ENCODE measurements at regions not wholly inside any gene's neighbourhood (a gene's known extent, or its start where the extent isn't known, plus 50 kb on each side); places are given as distances from the start of the nearest gene placed in this dataset.
"Not testable (repeated sequence)": the region's sequence is repeated elsewhere in the genome, so short reads cannot be mapped to it uniquely, and the experiment has no call there.

DNA sequence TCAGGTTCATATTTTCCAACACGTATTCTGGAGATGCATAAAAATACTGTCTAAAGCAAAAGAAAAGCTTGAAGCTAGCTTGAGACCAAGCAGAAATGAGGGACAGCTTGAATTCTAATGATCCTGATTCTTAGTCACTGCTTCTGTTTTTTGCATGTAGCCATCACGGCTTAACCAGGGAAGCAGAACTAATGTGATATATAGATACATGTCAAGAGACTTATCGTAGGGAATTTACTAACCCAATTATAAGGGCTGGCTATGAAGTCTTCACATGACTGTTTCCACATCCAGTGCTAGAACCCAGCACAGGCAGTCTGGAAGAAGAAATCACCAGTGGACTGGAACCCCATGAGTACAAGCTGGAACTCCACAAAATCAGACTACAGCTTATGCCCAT is 85.2 kb upstream of the SLIT2 start:
- H3K4me3 Mint-ChIP-seq, result no peak overlapping the region
- H3K36me3 Mint-ChIP-seq (ENCODE audit: insufficient read depth in 2 of 2), result no peaks in the 10 kb centered on the region
- H3K9me3 Mint-ChIP-seq, result peaks cover 0 to 2% of the 10 kb centered on the region in 2 donors
- DNase-seq (no peak), ATAC-seq (replicated peaks in 1 of 2) (no peak)
- H3K4me1 Mint-ChIP-seq (ENCODE audit: low read depth), result no peaks in the 10 kb centered on the region
- H3K27me3 Mint-ChIP-seq (ENCODE audit: low read depth), result no peaks in the 10 kb centered on the region
- H3K27ac Mint-ChIP-seq, result no peak overlapping the region

DNA sequence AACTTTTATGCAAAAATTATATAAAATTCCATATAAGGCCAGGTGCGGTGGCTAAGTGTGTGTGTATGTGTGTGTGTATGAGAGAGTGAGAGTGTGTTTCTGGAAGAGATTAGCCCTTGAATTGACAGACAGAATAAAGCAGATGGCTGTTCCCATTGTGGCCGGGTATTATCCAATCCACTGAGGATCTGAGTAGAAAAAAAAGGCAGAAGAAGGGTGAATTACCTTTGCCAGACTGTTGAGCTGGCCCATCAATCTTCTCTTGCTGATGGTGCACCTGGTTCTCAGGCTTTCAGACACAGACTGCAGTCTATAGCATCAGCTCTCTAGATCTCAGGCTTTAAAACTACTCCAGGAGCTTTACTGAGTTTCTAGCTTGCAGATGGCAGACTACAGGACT is 92.2 kb upstream of the SLIT2 start:
- Mint-ChIP-seq H3K9me3 (peaks cover 6 to 15% of the 10 kb centered on the region in 2 donors), H3K4me1 (ENCODE audit: low read depth) (no peaks in the 10 kb centered on the region), H3K4me3 (no peak overlapping the region), H3K36me3 (ENCODE audit: insufficient read depth in 2 of 2) (no peaks in the 10 kb centered on the region), H3K27me3 (ENCODE audit: low read depth) (no peaks in the 10 kb centered on the region), H3K27ac (no peak overlapping the region)
- DNase-seq (no peak), ATAC-seq (replicated peaks in 1 of 2) (no peak)

DNA sequence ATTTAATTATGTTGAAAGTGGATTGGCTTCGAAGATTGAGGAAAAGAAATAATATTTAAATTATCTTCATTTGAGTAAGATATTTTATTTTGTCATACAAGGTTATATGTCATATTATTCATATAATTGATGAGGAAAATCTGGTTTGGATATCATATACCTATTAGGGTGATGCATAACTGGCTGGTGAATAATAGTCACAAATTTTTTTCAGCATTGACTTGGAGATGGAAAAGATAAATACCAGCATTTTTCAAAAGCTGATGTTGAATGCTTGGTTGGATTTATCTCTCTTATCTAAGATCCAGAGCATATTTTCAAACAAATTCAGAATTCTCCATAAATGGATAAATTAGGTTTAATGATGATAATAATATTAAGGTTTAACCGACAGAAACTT is 93.5 kb upstream of the SLIT2 start:
- H3K27me3 Mint-ChIP-seq (ENCODE audit: low read depth), result no peaks in the 10 kb centered on the region
- H3K27ac Mint-ChIP-seq, result no peak overlapping the region
- no peaks in the 10 kb centered on the region for H3K36me3 Mint-ChIP-seq (ENCODE audit: insufficient read depth in 2 of 2)
- H3K4me1 Mint-ChIP-seq (ENCODE audit: low read depth), result no peaks in the 10 kb centered on the region
- peaks cover 6 to 15% of the 10 kb centered on the region in 2 donors for H3K9me3 Mint-ChIP-seq
- no peak for DNase-seq
- ATAC-seq (replicated peaks in 1 of 2), result no peak
- H3K4me3 Mint-ChIP-seq, result no peak overlapping the region

DNA sequence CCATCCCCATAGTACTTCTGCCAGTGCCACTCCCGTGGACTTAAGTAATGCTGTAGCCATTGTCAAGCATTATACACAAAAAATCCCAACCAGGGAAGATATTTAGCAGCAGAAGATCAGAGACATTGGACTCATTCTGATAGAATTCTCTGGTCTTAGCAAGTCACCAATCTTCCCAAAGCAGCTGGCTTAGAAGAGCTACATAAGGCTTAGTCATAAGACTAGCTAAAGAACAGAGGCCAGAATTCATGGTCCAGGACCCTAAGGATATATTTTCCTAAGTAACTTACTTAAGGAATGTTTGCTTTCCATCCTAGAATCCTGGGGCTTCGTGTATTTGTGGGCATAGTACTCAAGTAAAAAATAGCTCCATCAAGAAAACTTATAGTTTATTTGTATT is 100.3 kb upstream of the SLIT2 start:
- no peak for ATAC-seq (replicated peaks in 1 of 2)
- no peaks in the 10 kb centered on the region for H3K36me3 Mint-ChIP-seq (ENCODE audit: insufficient read depth in 2 of 2)
- no peak for DNase-seq
- peaks cover 1 to 5% of the 10 kb centered on the region in 2 donors for H3K9me3 Mint-ChIP-seq
- H3K4me1 Mint-ChIP-seq (ENCODE audit: low read depth), result no peaks in the 10 kb centered on the region
- no peak overlapping the region for H3K4me3 Mint-ChIP-seq
- no peaks in the 10 kb centered on the region for H3K27me3 Mint-ChIP-seq (ENCODE audit: low read depth)
- H3K27ac Mint-ChIP-seq, result no peak overlapping the region

DNA sequence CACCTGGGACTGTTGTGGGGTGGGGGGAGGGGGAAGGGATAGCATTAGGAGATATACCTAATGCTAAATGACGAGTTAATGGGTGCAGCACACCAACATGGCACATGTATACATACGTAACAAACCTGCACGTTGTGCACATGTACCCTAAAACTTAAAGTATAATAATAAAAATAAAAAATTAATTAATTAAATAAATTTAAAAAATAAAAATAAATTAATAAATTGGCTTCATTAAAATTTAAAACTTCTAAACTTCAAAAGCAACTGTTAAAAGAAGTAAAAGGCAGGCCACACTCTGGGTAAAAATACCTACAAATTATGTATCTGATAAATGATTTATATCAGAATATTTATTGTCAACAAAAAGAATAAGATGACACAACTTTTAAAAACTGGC is 102.6 kb upstream of the SLIT2 start:
- not testable (repeated sequence) for ATAC-seq (replicated peaks in 1 of 2); H3K4me3 Mint-ChIP-seq; DNase-seq

DNA sequence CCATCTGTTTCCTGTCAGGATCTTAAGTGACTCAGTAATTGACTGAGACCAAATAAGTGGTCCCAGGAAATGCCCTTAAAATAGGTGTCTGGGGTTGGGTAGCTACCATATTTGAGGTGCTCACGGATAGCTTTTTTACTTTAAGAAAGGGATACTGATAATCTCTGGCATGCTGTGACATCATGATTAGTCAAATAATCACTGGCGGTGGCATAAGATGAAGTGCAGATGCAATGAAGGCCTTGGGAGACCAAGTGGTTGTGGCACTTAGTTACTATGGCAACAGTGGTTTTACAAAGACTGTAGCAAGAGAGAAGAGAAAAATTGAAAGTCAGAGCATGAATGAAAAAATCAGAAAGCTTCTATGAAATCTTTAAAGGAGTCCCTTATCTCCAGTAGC is 114.5 kb upstream of the SLIT2 start:
- H3K27ac Mint-ChIP-seq, result no peak overlapping the region
- peaks cover 5% of the 10 kb centered on the region in 2 donors for H3K36me3 Mint-ChIP-seq (ENCODE audit: insufficient read depth in 2 of 2)
- H3K4me1 Mint-ChIP-seq (ENCODE audit: low read depth), result no peaks in the 10 kb centered on the region
- DNase-seq, result no peak
- H3K9me3 Mint-ChIP-seq, result peaks cover 7 to 16% of the 10 kb centered on the region in 2 donors
- no peaks in the 10 kb centered on the region for H3K27me3 Mint-ChIP-seq (ENCODE audit: low read depth)
- H3K4me3 Mint-ChIP-seq, result no peak overlapping the region
- ATAC-seq (replicated peaks in 1 of 2), result no peak

More for the DNA sequence above, 102.6 kb upstream of the SLIT2 start:
- H3K27me3 Mint-ChIP-seq (ENCODE audit: low read depth); H3K27ac Mint-ChIP-seq; H3K36me3 Mint-ChIP-seq (ENCODE audit: insufficient read depth in 2 of 2); H3K4me1 Mint-ChIP-seq (ENCODE audit: low read depth): not testable (repeated sequence)
- peaks cover 13 to 14% of the 10 kb centered on the region in 2 donors for H3K9me3 Mint-ChIP-seq

DNA sequence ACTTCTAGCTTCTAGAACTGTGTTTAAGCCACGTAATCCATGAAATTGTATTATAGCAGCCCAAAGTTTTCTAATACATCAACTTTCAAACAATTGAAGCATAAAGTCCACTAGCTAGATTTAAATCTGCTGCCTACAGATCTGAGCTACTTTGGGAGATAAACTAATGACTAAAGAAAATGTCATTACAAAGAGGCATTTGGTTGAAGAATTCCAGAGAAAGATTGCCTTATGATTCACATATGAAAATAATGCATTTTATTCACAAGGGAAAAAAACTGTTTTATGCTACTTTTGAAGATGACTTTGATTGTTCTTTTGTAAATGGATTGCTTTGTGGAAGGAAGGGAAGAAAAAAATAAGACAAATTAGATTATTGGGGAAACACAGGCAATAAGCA is 124.1 kb upstream of the SLIT2 start:
- Mint-ChIP-seq H3K27ac (no peak overlapping the region), H3K9me3 (peaks cover 0 to 4% of the 10 kb centered on the region in 2 donors), H3K4me1 (ENCODE audit: low read depth) (no peaks in the 10 kb centered on the region), H3K36me3 (ENCODE audit: insufficient read depth in 2 of 2) (no peaks in the 10 kb centered on the region), H3K4me3 (no peak overlapping the region), H3K27me3 (ENCODE audit: low read depth) (no peaks in the 10 kb centered on the region)
- DNase-seq (no peak), ATAC-seq (replicated peaks in 1 of 2) (no peak)

DNA sequence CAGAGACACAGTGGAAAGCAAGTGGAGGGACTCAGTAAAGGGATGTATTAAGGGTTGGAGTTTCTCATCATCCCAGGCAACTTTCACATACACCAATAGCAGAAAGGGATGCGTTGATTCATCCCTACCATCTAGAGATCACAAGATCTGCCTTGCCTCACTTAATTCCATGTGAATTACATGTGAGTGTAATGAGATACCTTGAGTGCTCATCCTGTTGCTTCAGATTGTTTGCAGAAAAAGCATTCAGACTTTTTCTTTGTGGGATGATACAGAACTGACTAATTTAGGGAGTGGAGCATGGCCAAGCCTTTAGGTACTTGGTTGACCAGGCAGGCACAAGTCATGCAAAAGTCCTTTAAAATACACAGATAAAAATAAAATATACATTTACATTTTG is 124.8 kb upstream of the SLIT2 start:
- ATAC-seq (replicated peaks in 1 of 2) (no peak), DNase-seq (no peak)
- no peak overlapping the region for H3K27ac Mint-ChIP-seq
- H3K4me1 Mint-ChIP-seq (ENCODE audit: low read depth), result no peaks in the 10 kb centered on the region
- no peaks in the 10 kb centered on the region for H3K36me3 Mint-ChIP-seq (ENCODE audit: insufficient read depth in 2 of 2)
- H3K27me3 Mint-ChIP-seq (ENCODE audit: low read depth), result no peaks in the 10 kb centered on the region
- peaks cover 0 to 4% of the 10 kb centered on the region in 2 donors for H3K9me3 Mint-ChIP-seq
- no peak overlapping the region for H3K4me3 Mint-ChIP-seq

DNA sequence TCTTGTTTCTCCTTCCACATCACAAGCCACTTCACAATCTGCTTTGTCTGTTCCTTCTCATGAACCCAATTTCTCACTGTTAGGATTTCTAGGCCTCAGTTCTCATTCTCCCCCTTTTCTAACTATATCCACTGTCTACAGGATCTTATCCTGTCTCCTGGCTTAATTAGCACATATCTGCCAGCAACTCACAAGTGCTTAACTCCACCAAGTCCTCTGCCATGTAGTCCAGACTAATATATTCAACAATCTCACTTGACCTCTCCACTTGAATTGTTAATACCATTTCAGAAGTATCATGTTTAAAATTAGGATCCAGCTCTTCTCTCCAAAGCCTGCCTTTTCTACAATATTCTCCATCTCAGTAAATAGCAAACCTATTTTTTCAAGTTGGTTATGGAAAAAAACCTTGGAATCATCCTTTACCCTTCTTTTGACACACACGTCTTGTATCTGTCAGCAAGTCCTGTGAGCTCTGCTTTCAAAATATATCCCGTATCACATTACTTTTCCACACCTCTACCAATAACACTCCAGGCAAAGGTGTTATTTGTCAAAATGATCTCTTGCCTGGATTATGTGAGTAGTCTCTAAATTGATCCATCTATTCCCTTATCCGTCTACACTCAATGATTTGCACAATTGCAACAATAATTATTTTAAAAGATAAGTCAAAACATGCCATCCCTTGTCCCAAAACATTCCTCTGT is 127.2 kb upstream of the SLIT2 start:
- H3K27me3 Mint-ChIP-seq (ENCODE audit: low read depth), result no peaks in the 10 kb centered on the region
- H3K36me3 Mint-ChIP-seq (ENCODE audit: insufficient read depth in 2 of 2), result no peaks in the 10 kb centered on the region
- H3K9me3 Mint-ChIP-seq, result no peaks in the 10 kb centered on the region
- DNase-seq (no peak), ATAC-seq (replicated peaks in 1 of 2) (no peak)
- H3K27ac Mint-ChIP-seq, result no peak overlapping the region
- no peaks in the 10 kb centered on the region for H3K4me1 Mint-ChIP-seq (ENCODE audit: low read depth)
- H3K4me3 Mint-ChIP-seq, result no peak overlapping the region

DNA sequence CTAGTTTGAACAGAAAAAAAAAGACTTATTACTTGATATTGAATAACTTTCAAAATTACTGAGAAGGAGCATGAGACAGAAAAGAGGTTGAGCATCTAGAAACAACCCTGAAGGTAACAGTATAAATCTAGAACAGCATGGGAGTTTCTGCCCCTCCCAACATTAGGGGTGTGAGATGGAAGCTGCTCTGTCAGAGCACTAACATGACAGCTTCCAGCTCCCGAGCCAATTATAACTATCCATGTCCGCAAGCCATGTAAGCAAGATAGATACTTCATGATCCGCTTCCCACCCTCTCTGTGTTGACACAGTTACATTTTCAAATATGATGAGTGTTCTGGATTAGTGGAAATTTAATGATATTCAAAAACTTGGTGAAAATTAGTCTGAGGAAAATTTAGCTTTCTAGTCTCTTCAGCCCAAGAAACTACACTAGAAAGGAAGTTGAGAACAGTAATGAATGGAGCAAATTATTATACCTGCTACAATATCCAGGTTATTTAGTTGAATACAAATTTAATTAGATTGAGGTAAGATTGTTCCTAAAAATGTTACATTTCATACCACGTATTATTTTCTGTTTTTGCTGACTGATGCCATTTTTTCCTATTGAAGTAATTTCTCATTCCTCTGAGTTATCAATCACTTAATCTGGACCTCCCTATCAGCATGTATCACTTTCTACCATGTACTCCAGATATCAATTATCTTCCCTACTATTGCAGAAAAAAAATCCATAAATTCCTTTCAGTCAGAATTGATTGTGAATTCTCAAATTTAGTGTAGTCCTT is 129.3 kb upstream of the SLIT2 start:
- no peaks in the 10 kb centered on the region for H3K27me3 Mint-ChIP-seq (ENCODE audit: low read depth)
- H3K27ac Mint-ChIP-seq, result no peak overlapping the region
- peaks cover 4 to 7% of the 10 kb centered on the region in 2 donors for H3K9me3 Mint-ChIP-seq
- no peaks in the 10 kb centered on the region for H3K36me3 Mint-ChIP-seq (ENCODE audit: insufficient read depth in 2 of 2)
- ATAC-seq (replicated peaks in 1 of 2) (no peak), DNase-seq (no peak)
- H3K4me3 Mint-ChIP-seq, result no peak overlapping the region
- no peaks in the 10 kb centered on the region for H3K4me1 Mint-ChIP-seq (ENCODE audit: low read depth)

DNA sequence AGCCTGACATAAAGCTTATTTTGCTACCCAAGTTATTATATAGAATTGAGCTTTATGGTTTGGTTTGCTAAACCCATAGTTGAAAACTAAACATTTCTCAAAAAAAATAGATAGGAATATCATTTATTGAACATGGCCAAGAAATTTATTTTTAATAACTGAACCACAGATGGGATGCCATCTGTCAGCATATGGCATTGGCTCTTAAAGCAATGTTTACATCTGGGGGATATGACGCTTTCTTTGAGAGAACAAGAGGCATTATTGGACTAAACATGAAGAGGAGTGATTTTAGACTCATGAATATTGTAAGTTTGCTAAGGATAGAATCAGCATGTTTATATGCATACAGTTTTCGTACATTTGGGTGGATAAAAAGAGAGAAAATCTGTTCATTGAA is 132.6 kb upstream of the SLIT2 start:
- ATAC-seq (replicated peaks in 1 of 2) (no peak), DNase-seq (no peak)
- Mint-ChIP-seq H3K36me3 (ENCODE audit: insufficient read depth in 2 of 2) (no peaks in the 10 kb centered on the region), H3K9me3 (peaks cover 4 to 8% of the 10 kb centered on the region in 2 donors), H3K4me3 (no peak overlapping the region), H3K27ac (no peak overlapping the region), H3K4me1 (ENCODE audit: low read depth) (no peaks in the 10 kb centered on the region), H3K27me3 (ENCODE audit: low read depth) (no peaks in the 10 kb centered on the region)

DNA sequence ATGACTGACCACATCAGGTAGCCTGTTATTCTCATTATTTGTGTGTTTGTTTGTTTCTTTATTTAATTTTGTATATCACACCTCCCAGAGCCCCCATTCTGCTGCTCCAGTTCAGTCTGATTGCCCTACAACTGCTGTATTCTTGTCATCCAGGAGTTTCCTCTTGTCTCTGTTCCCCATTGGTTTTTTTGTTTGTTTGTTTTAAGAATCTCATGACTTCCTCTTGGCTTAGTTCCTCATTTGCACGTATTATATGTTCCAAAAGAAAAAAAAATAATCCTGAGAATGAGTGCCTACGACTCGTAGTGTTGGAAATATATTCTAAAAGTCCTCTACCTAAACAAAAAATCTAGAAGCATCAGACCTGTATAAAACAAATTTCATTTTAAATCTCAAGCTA is 142.3 kb upstream of the SLIT2 start:
- Mint-ChIP-seq H3K9me3 (peaks cover 5 to 10% of the 10 kb centered on the region in 2 donors), H3K27me3 (ENCODE audit: low read depth) (no peaks in the 10 kb centered on the region), H3K4me3 (no peak overlapping the region), H3K36me3 (ENCODE audit: insufficient read depth in 2 of 2) (peaks cover 0 to 3% of the 10 kb centered on the region in 2 donors), H3K27ac (no peak overlapping the region), H3K4me1 (ENCODE audit: low read depth) (no peaks in the 10 kb centered on the region)
- ATAC-seq (replicated peaks in 1 of 2), result no peak
- no peak for DNase-seq

DNA sequence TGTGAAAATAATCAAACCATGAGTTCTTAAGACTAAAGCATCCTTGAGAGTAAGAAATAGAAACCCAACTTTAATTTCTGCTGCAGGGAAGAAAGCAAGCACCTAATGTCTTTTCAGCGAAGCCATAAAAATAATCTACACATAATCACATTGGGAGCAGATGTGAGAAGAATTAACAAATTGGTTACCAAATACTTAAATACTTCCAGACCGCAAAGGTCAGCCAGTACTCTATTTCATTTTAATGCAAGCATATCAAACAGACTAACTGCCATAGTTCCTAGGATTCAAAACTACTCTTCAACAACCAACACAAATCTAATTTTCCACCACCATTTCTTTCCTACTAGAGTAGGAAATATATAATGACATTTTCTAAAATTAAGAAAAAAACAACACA is 144.8 kb upstream of the SLIT2 start:
- ATAC-seq (replicated peaks in 1 of 2) (no peak), DNase-seq (no peak)
- H3K36me3 Mint-ChIP-seq (ENCODE audit: insufficient read depth in 2 of 2), result peaks cover 0 to 3% of the 10 kb centered on the region in 2 donors
- H3K4me3 Mint-ChIP-seq, result no peak overlapping the region
- peaks cover 5 to 10% of the 10 kb centered on the region in 2 donors for H3K9me3 Mint-ChIP-seq
- H3K4me1 Mint-ChIP-seq (ENCODE audit: low read depth), result no peaks in the 10 kb centered on the region
- H3K27me3 Mint-ChIP-seq (ENCODE audit: low read depth), result no peaks in the 10 kb centered on the region
- no peak overlapping the region for H3K27ac Mint-ChIP-seq

Data from activated T-cell treated with anti-CD3 and anti-CD28 coated beads, Interleukin-2, amount 50 U/mL, for 72 hours (primary cell).